ENCODE measurements at regions not wholly inside any gene's neighbourhood (a gene's known extent, or its start where the extent isn't known, plus 50 kb on each side); places are given as distances from the start of the nearest gene placed in this dataset.

DNA sequence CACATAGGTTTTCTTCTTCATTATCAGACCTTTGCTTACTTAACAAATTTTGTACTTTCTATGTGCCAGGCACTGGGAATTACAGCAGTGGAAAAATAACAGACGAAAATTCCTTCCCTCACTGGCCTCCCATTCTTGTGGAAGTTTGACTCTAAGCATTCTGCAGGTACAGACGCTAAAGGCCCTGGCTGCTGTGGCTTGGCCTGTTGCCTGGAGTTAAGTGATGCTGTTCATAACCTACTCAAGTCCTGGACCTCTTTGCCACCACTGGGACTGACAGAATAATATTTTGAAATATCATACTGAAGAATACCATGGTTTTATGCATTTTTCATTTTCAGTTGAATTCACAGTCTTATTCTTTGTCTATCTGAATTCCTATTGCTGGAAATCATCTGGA lies 97.3 kb upstream of the SPATA31C2 start:
- no peak overlapping the region for H3K4me3 ChIP-seq
- no peak overlapping the region for H3K27ac ChIP-seq

GRCh38 chr9:88234114-88234513 lies 95.8 kb upstream of the SPATA31C2 start:
- Histone ChIP-seq H3K4me3 (no peak overlapping the region), H3K27ac (no peak overlapping the region)

DNA sequence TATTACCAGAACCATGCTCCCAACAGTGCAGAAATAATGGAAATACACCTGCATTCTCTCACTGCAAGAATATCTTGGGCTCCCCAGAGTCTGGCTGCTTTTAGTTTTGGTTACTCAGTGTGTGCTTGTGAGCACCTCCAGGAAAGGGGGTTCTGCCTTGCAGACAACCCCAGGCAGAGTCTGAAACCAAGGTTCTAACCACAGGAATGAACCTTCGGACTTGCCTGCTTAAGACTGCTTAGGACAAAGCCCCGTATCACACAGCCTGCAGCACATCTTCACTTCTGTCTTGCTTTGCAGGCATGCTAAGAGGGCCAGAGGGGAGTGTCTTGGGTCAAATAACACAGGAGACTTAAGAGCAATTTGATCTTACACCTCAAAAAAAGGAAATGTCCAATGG lies 94.8 kb upstream of the SPATA31C2 start:
- H3K27ac ChIP-seq: no peak overlapping the region
- H3K4me3 ChIP-seq: no peak overlapping the region

- Histone ChIP-seq H3K27ac (no peak overlapping the region), H3K4me3 (no peak overlapping the region)
Measured at GRCh38 chr9:88230612-88231011, 92.3 kb upstream of the SPATA31C2 start.

DNA sequence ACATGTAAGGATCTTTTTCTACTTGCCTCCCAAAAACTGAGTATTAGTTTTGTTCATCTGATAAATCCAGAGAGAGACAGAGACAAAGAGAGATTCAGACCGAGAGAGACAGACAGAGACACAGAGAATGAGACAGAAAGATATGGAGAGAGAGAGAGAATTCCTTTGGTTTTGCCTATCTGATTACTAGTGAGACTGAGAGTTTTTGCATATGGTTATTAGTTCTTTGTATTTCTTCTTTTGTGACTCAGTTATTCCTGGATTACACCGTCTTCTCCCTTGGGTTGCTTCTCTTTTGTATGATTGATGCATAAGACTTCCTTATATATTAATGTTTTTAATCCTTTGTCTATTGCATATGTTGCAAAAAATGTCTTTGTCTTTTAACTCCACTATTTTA lies 91.2 kb upstream of the SPATA31C2 start:
- no peak overlapping the region for H3K27ac ChIP-seq
- no peak overlapping the region for H3K4me3 ChIP-seq

- no peak overlapping the region for H3K4me3 ChIP-seq
- H3K27ac ChIP-seq: no peak overlapping the region
Measured at GRCh38 chr9:88224938-88225337, 86.7 kb upstream of the SPATA31C2 start.

DNA sequence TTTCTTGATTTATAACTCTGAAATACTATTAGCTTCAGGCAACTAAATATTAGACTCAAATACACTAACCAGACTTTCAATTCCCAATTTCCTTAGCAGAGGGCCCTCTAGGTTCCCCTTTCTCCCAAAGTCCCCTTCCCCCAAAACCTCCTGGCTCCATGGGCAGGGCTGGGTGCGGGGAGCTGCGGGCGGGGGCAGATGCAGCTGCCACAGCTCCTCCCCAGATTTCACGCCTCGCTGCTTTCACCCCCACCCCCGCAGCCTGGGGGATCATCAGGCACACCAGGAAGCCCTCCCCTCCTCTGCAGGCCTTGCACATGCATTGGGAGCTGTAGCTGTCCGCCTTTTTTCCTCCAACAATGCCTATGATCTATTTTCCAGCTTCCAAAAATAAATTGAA lies 82.8 kb upstream of the SPATA31C2 start:
- H3K4me3 ChIP-seq: no peak overlapping the region
- peak overlapping the region in 1 of 21 experiments; percentile 69 for H3K27ac ChIP-seq

DNA sequence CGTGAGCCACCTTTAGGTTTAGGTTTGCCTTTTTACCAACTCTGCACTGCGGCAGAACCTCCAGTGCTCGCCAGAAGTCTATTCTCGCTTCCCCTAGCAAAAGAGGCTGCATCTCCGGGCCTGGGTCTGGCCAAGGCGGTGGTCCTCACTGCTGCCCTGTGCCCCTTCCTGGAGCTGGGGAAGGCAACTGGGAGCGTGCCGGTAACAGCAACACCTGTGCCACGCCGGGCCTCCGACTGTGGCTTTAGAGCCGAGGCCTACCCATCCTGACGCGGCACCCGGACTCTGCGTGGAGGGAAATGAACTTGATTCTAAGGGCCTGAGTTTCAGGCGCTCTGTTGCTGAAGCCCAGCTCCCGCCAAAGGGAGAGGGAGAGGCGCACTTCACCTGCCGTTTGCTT lies 82.4 kb upstream of the SPATA31C2 start:
- H3K27ac ChIP-seq: peak overlapping the region in 2 of 21 experiments; percentile 55 to 69
- H3K4me3 ChIP-seq: no peak overlapping the region

GRCh38 chr9:88219601-88220000 lies 81.3 kb upstream of the SPATA31C2 start:
- Histone ChIP-seq H3K4me3 (no peak overlapping the region), H3K27ac (no peak overlapping the region)

- Histone ChIP-seq H3K27ac (no peak overlapping the region), H3K4me3 (no peak overlapping the region)
Measured at GRCh38 chr9:88218726-88219125, 80.5 kb upstream of the SPATA31C2 start.

- no peak overlapping the region for H3K27ac ChIP-seq
- no peak overlapping the region for H3K4me3 ChIP-seq
Measured at GRCh38 chr9:88216126-88216995, 78.1 kb upstream of the SPATA31C2 start.

GRCh38 chr9:88215196-88216125 lies 77.2 kb upstream of the SPATA31C2 start:
- no peak overlapping the region for H3K4me3 ChIP-seq
- H3K27ac ChIP-seq: no peak overlapping the region

GRCh38 chr9:88202321-88202720 lies 64.0 kb upstream of the SPATA31C2 start:
- H3K27ac ChIP-seq: no peak overlapping the region
- H3K4me3 ChIP-seq: no peak overlapping the region

GRCh38 chr9:88198341-88198807 lies 60.1 kb upstream of the SPATA31C2 start:
- Histone ChIP-seq H3K27ac (peak overlapping the region in 10 of 21 experiments; percentile 6 to 59 (median 42)), H3K4me3 (peak overlapping the region in 1 of 7 experiments; percentile 16)

DNA sequence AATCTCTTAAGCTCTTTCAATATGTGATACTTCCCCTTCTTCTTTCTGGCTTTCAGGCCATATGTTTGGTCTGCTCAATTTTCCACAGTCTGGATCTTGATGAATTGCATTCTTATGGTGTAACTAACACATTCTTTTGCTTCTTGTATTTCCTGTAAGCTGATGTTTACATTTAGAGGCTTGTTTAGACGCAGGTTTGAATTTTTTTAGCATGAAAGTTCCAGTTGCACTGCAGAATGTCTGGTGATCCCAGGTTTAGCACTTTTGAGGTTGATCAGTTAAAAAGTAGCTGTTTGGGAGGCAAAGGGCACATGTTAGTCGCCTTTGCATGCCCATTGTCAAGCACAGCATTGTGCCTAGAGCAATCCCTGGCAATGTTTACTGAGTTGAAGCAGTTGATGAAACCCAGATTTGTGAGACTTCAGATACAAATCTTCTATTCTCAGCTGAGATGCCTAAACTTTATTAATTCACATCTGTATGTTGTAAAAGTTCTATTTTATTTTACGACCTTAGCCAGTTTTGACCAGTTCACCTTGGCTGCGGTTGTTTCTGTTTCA lies 59.6 kb upstream of the SPATA31C2 start:
- no peak overlapping the region for H3K4me3 ChIP-seq

DNA sequence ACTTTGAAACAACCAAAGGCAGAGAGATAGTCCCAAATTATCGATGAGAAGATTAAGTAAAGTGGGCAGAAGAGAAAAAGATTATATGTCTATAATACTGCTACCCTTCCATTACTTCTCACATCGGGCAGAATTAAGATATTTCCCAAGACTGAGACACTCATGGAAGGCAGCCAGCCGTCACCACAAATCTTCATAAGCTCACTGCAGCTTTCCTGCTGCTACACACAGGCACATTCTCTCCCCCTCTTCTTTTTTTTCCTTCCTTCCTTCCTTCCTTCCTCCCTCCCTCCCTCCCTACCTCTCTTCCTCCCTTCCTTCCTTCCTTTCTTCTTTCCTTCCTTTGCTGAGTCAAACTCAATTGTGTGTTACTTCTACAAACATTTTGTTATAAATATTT lies 58.7 kb upstream of the SPATA31C2 start:
- peak overlapping the region in 2 of 21 experiments; percentile 21 to 59 for H3K27ac ChIP-seq

More for the DNA sequence above, 59.6 kb upstream of the SPATA31C2 start:
- H3K27ac ChIP-seq: peak overlapping the region in 10 of 21 experiments; percentile 6 to 59 (median 42)

GRCh38 chr9:88196142-88196790 lies 58.0 kb upstream of the SPATA31C2 start:
- Histone ChIP-seq H3K27ac (no peak overlapping the region), H3K4me3 (no peak overlapping the region)

More for the DNA sequence above, 58.7 kb upstream of the SPATA31C2 start:
- no peak overlapping the region for H3K4me3 ChIP-seq

- no peak overlapping the region for H3K27ac ChIP-seq
Measured at GRCh38 chr9:88193766-88194165, 55.5 kb upstream of the SPATA31C2 start.

DNA sequence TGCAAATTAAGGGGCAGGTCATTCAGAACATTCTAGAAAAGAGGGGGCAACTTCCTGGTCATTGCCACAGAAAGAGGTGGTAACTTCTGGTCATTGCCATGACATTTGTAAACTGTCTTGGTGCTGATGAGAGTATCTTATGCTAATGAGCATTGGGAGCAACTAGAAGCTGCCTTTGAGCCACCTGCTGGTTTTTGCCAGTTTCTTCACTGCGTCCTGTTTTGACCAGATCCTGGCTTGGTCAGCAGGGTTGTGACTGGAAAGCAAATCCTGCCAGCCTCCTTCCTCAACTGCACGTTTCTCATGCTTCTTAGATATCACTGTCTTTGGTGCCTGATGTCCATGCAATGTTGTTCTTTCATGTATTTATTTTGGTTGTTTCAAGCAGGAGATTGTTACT lies 53.2 kb upstream of the SPATA31C2 start:
- Histone ChIP-seq H3K27ac (no peak overlapping the region), H3K4me3 (no peak overlapping the region)

More at GRCh38 chr9:88193766-88194165, 55.5 kb upstream of the SPATA31C2 start:
- no peak overlapping the region for H3K4me3 ChIP-seq

DNA sequence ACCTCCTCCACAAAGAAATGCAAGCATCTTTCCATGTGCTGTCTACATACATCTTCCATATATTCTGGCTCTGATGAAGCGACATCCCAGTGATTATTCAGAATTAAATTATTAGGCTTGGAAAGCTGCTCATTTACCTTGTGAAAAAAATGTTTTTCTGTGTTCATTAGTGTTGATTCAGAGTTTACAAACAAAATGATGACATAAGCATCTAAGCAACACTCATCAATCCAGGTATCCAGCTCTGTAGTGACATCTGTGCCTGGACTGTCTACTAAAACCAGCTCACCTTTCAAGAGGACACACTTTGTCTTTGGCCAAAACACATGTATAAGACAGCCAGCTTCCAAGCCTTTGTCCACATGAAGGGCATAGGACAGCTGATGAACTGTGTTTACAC lies 51.1 kb upstream of the SPATA31C2 start:
- Histone ChIP-seq H3K27ac (no peak overlapping the region), H3K4me3 (no peak overlapping the region)

All from skin epidermis (tissue), 12 donors.